ENCODE measurements at regions not wholly inside any gene's neighbourhood (a gene's known extent, or its start where the extent isn't known, plus 50 kb on each side); places are given as distances from the start of the nearest gene placed in this dataset.

- Mint-ChIP-seq H3K27ac (no peak overlapping the region), H3K4me1 (no peaks in the 10 kb centered on the region), H3K27me3 (ENCODE audit: low read depth in 2 of 2) (no peaks in the 10 kb centered on the region), H3K9me3 (peaks cover 0 to 2% of the 10 kb centered on the region in 2 donors), H3K36me3 (no peaks in the 10 kb centered on the region), H3K4me3 (no peak overlapping the region)
- Histone ChIP-seq H3K4me1 (ENCODE audit: control insufficient read depth, insufficient read depth, low read length) (no peaks in the 10 kb centered on the region), H3K4me3 (ENCODE audit: low read length) (no peak overlapping the region), H3K36me3 (ENCODE audit: control insufficient read depth, insufficient read depth, low read length) (no peaks in the 10 kb centered on the region), H3K9me3 (ENCODE audit: control insufficient read depth, insufficient read depth, low read length) (no peaks in the 10 kb centered on the region), H3K27me3 (ENCODE audit: control insufficient read depth, insufficient read depth, low read length) (no peaks in the 10 kb centered on the region), H3K27ac (ENCODE audit: low read length) (no peak overlapping the region)
- intact Hi-C loops (cut with micrococcal nuclease): no loop called here
- WGBS (ENCODE audit: insufficient coverage): 75% methylated on average over 3 of the region's 3 CpGs
- TF ChIP-seq CTCF (IDR thresholded peaks at IDR 0.05): no peak
- DNase-seq (no peak), ATAC-seq (no peak)
These were observed 280.0 kb downstream of the SOX9 start for GRCh38 chr17:72400863-72401262.

GRCh38 chr17:72401883-72402726 is 281.3 kb downstream of the SOX9 start:
- Histone ChIP-seq H3K4me3 (ENCODE audit: low read length) (no peak overlapping the region), H3K4me1 (ENCODE audit: control insufficient read depth, insufficient read depth, low read length) (no peaks in the 10 kb centered on the region), H3K27me3 (ENCODE audit: control insufficient read depth, insufficient read depth, low read length) (no peaks in the 10 kb centered on the region), H3K27ac (ENCODE audit: low read length) (no peak overlapping the region), H3K9me3 (ENCODE audit: control insufficient read depth, insufficient read depth, low read length) (no peaks in the 10 kb centered on the region), H3K36me3 (ENCODE audit: control insufficient read depth, insufficient read depth, low read length) (no peaks in the 10 kb centered on the region)
- no peak for ATAC-seq
- Mint-ChIP-seq H3K27me3 (ENCODE audit: low read depth in 2 of 2) (no peaks in the 10 kb centered on the region), H3K4me1 (no peaks in the 10 kb centered on the region), H3K4me3 (no peak overlapping the region), H3K9me3 (peaks cover 0 to 2% of the 10 kb centered on the region in 2 donors), H3K36me3 (no peaks in the 10 kb centered on the region), H3K27ac (no peak overlapping the region)
- intact Hi-C loops (cut with micrococcal nuclease): no loop called here
- TF ChIP-seq CTCF (IDR thresholded peaks at IDR 0.05): no peak
- no peak for DNase-seq
- WGBS (ENCODE audit: insufficient coverage): 86% methylated on average over 4 of the region's 5 CpGs

GRCh38 chr17:72402727-72403210 is 281.9 kb downstream of the SOX9 start:
- Histone ChIP-seq H3K4me3 (ENCODE audit: low read length) (no peak overlapping the region), H3K36me3 (ENCODE audit: control insufficient read depth, insufficient read depth, low read length) (no peaks in the 10 kb centered on the region), H3K27ac (ENCODE audit: low read length) (no peak overlapping the region), H3K9me3 (ENCODE audit: control insufficient read depth, insufficient read depth, low read length) (no peaks in the 10 kb centered on the region), H3K27me3 (ENCODE audit: control insufficient read depth, insufficient read depth, low read length) (no peaks in the 10 kb centered on the region), H3K4me1 (ENCODE audit: control insufficient read depth, insufficient read depth, low read length) (no peaks in the 10 kb centered on the region)
- DNase-seq: no peak
- Mint-ChIP-seq H3K27me3 (ENCODE audit: low read depth in 2 of 2) (no peaks in the 10 kb centered on the region), H3K9me3 (peaks cover 0 to 2% of the 10 kb centered on the region in 2 donors), H3K36me3 (no peaks in the 10 kb centered on the region), H3K27ac (no peak overlapping the region), H3K4me3 (no peak overlapping the region), H3K4me1 (no peaks in the 10 kb centered on the region)
- intact Hi-C loops (cut with micrococcal nuclease): no loop called here
- no peak for ATAC-seq
- TF ChIP-seq CTCF (IDR thresholded peaks at IDR 0.05): no peak
- WGBS (ENCODE audit: insufficient coverage): 80% methylated on average over 5 of the region's 5 CpGs

All from natural killer cell (primary cell).